Gastroesophageal sphincter (tissue), 3 donors: ENCODE measurements at regions not wholly inside any gene's neighbourhood (a gene's known extent, or its start where the extent isn't known, plus 50 kb on each side); places are given as distances from the start of the nearest gene placed in this dataset.

Source experiments
- EP300 ChIP-seq: sonication (generic); formaldehyde crosslinking; IDR thresholded peaks from one replicate; pipeline ENCODE4 v1.6.1; 2017; ENCODE audit warnings: antibody characterized with exemption, mild to moderate bottlenecking
- POLR2A ChIP-seq, 2 donors: fragments of 450-650 bp; IDR thresholded peaks; one replicate each; pipeline ENCODE4 v1.6.1; 2017; ENCODE audit warnings: antibody characterized with exemption in 2 of 2, mild to moderate bottlenecking in 2 of 2, moderate library complexity in 1 of 2
- TF ChIP-seq, protein P1 (sequence below), 4 experiments: fragments of 200-600 bp in 2 of 4; fragments of 450-650 bp in 2 of 4; sonication (generic) in 1 of 4; IDR thresholded peaks; one replicate each; pipeline ENCODE4 v1.5.1; 2017 to 2019; ENCODE audit warnings: antibody characterized with exemption in 4 of 4, mild to moderate bottlenecking in 2 of 4, moderate library complexity in 2 of 4

DNA sequence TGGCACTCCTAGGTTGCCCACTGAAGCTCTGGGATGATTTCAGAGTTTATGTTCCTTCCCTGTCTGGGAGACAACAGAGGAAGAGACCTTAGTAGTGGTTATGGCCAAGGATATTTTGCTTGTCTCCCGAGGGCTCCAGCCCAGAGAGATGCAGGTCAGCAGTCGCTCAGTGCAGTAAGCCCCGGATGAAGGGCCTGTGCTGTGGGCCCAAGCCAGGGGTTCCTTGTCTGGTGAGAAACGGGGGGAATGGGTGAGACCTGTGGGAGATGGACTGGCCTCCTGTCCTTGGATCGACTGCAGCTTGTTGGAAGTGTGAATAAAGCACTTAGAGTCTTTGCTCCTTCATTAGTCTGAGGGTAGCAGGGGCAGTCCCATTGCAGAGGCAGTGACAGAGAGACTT, 260.7 kb upstream of the RIOK2 start:
- TF ChIP-seq EP300 (no peak), POLR2A (IDR thresholded peaks at IDR 0.05) (no peak)
- TF ChIP-seq, protein P1, sequence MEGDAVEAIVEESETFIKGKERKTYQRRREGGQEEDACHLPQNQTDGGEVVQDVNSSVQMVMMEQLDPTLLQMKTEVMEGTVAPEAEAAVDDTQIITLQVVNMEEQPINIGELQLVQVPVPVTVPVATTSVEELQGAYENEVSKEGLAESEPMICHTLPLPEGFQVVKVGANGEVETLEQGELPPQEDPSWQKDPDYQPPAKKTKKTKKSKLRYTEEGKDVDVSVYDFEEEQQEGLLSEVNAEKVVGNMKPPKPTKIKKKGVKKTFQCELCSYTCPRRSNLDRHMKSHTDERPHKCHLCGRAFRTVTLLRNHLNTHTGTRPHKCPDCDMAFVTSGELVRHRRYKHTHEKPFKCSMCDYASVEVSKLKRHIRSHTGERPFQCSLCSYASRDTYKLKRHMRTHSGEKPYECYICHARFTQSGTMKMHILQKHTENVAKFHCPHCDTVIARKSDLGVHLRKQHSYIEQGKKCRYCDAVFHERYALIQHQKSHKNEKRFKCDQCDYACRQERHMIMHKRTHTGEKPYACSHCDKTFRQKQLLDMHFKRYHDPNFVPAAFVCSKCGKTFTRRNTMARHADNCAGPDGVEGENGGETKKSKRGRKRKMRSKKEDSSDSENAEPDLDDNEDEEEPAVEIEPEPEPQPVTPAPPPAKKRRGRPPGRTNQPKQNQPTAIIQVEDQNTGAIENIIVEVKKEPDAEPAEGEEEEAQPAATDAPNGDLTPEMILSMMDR (IDR thresholded peaks at IDR 0.05): no peak
